Ascending aorta (tissue), 2 donors: ENCODE measurements at regions not wholly inside any gene's neighbourhood (a gene's known extent, or its start where the extent isn't known, plus 50 kb on each side); places are given as distances from the start of the nearest gene placed in this dataset.

ENCODE experiments used
- DNase-seq, 2 donors: peaks; one replicate each; pipeline ENCODE4 v3.0.0-alpha.2; 2019; ENCODE audit warnings: low spot score in 2 of 2
- H3K27ac ChIP-seq, 2 donors: fragments of 200-600 bp; sonication (generic); one replicate each; pipeline ENCODE4 v1.5.1; 2016 to 2017; ENCODE audit warnings: mild to moderate bottlenecking in 1 of 2
- H3K27me3 ChIP-seq: fragments of 200-600 bp; sonication (generic); one replicate; pipeline ENCODE4 v1.5.1; 2017
- H3K36me3 ChIP-seq, 2 donors: fragments of 200-600 bp; sonication (generic); one replicate each; pipeline ENCODE4 v1.5.1; 2016
- H3K4me1 ChIP-seq, 2 donors: fragments of 200-600 bp; sonication (generic); one replicate each; pipeline ENCODE4 v1.5.1; 2016 to 2017; ENCODE audit warnings: mild to moderate bottlenecking in 1 of 2
- H3K4me3 ChIP-seq, 2 donors: fragments of 200-600 bp; sonication (generic); one replicate each; pipeline ENCODE4 v1.5.1; 2016 to 2017; ENCODE audit warnings: mild to moderate bottlenecking in 1 of 2
- H3K9me3 ChIP-seq, 2 donors: fragments of 200-600 bp; sonication (generic); one replicate each; pipeline ENCODE4 v1.5.1; 2016
- intact Hi-C: fragments of 100-400 bp; cut with DNase I; formaldehyde crosslinking; loops from one replicate; pipeline ENCODE4 v1.15.1; 2023
- TF ChIP-seq, protein P1 (sequence below), 3 experiments: fragments of 200-600 bp in 2 of 3; fragments of 450-650 bp in 1 of 3; sonication (generic) in 2 of 3; IDR thresholded peaks; one replicate each; pipeline ENCODE4 v1.5.1; 2016 to 2019; ENCODE audit warnings: antibody characterized with exemption in 3 of 3, mild to moderate bottlenecking in 1 of 3, moderate library complexity in 1 of 3

DNA sequence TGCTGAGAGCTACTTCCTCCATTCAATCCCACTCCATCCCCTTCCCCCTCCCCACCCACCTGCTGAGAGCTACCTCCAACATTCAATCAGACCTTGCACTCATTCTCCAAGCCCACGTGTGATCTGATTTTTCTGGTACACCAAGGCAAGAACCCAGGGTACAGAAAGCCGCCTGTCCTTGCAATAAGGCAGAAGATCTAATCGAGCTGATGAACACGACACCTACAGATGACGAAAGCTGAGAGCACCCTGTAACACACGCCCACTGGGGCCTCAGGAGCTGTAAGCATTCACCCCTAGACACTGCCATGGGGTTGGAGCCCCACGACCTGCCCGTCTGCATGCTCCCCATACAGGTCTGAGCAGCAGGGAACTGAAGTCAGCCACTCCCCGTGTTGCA lies 58.3 kb downstream of the TRIML1 start:
- H3K9me3 ChIP-seq: no peaks in the 10 kb centered on the region
- peaks cover 0 to 4% of the 10 kb centered on the region in 2 donors for H3K4me1 ChIP-seq
- no peaks in the 10 kb centered on the region for H3K27me3 ChIP-seq
- no peak overlapping the region for H3K4me3 ChIP-seq
- H3K27ac ChIP-seq: no peak overlapping the region
- TF ChIP-seq, protein P1, sequence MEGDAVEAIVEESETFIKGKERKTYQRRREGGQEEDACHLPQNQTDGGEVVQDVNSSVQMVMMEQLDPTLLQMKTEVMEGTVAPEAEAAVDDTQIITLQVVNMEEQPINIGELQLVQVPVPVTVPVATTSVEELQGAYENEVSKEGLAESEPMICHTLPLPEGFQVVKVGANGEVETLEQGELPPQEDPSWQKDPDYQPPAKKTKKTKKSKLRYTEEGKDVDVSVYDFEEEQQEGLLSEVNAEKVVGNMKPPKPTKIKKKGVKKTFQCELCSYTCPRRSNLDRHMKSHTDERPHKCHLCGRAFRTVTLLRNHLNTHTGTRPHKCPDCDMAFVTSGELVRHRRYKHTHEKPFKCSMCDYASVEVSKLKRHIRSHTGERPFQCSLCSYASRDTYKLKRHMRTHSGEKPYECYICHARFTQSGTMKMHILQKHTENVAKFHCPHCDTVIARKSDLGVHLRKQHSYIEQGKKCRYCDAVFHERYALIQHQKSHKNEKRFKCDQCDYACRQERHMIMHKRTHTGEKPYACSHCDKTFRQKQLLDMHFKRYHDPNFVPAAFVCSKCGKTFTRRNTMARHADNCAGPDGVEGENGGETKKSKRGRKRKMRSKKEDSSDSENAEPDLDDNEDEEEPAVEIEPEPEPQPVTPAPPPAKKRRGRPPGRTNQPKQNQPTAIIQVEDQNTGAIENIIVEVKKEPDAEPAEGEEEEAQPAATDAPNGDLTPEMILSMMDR (IDR thresholded peaks at IDR 0.05): no peak
- no peak for DNase-seq
- intact Hi-C loops: loop anchor here (10.0 kb wide), 1 partner anchor 1473 kb away; the partner anchor contains the start of gene FAT1
- H3K36me3 ChIP-seq: no peaks in the 10 kb centered on the region

DNA sequence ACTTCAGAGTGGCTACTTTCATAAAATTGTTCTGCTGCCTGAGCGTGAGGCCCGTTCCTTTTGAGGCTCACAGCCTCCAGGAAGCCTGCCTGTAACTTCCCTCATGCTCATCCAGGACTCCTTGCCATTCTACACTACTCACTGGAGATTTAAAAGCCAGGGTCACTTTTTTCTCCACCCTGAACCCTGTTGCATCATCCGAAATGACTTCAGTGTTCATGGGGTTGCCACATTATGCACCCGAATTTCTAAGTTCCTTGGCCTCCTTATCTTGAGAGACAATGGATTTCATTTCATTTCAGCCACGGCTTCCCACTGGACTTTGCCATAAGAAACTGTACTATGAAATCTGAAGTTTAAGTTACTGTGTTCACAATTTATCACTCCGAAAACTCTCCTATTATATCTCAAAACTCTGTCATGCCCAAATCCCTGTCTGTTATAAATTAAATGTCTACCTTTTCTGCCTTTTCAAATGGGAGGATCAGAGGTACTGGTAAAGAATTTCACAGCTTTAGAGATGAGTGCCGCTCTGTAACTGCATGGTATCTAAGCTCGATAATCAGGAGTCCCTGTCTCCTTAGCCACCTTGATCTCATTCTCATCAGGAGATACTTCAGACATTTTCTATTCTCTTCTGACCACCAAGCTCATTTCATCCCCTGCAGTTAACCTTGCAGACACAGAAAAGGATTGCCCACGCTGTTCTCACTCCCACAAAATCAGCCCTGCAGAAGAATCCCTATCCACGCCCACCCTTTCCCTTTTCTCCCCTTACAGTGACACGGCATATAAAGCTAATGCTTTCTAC lies 59.9 kb downstream of the TRIML1 start:
- H3K4me1 ChIP-seq: peaks cover 0 to 4% of the 10 kb centered on the region in 2 donors
- TF ChIP-seq, protein P1 (IDR thresholded peaks at IDR 0.05): no peak
- no peaks in the 10 kb centered on the region for H3K9me3 ChIP-seq
- no peak overlapping the region for H3K4me3 ChIP-seq
- DNase-seq: no peak
- H3K27me3 ChIP-seq: no peaks in the 10 kb centered on the region
- no peak overlapping the region for H3K27ac ChIP-seq
- intact Hi-C loops: loop anchor here (10.0 kb wide), 1 partner anchor 1474 kb away; the partner anchor contains the start of gene FAT1
- H3K36me3 ChIP-seq: no peaks in the 10 kb centered on the region

DNA sequence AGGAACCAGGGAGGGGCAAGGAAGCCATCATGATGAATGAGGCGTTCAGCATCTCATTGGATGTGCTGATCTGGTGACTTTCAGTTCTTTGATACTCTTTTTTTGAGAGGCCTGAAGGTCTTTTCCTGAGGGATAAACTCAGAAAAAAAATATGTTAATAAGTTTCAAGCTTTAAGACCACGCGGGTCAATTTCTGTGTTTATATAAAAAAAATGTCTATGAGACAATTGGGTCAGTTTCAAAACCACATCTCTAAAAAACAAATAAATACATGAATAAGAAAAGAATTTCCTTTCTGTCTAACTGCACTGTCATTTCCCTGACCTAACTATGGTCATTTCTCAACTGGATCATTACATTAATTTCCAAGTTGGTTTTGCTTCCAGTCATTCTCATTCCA lies 62.6 kb downstream of the TRIML1 start:
- DNase-seq: no peak
- TF ChIP-seq, protein P1 (IDR thresholded peaks at IDR 0.05): no peak
- intact Hi-C loops: no loop called here
- Histone ChIP-seq H3K27me3 (no peaks in the 10 kb centered on the region), H3K9me3 (no peaks in the 10 kb centered on the region), H3K4me3 (no peak overlapping the region), H3K36me3 (no peaks in the 10 kb centered on the region), H3K4me1 (no peaks in the 10 kb centered on the region), H3K27ac (no peak overlapping the region)

DNA sequence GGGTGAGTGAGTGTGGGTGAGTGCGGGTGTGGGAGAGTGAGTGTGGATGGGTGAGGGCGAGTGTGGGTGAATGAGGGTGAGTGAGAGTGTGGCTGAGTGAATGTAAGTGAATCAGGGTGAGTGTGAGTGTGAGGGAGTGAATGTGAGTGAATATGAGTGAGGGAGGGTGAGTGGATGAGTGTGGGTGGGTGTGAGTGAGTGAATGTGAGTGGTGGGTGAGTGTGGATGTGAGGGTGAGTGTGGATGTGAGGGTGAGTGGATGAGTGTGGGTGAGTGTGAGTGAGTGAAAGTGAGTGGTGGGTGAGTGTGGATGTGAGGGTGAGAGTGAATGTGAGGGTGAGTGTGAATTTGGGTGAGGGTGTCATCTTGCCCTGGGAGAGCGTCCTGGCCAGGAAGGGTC lies 67.5 kb downstream of the TRIML1 start:
- Histone ChIP-seq H3K27me3 (no peaks in the 10 kb centered on the region), H3K9me3 (no peaks in the 10 kb centered on the region), H3K27ac (no peak overlapping the region), H3K4me3 (no peak overlapping the region), H3K4me1 (no peaks in the 10 kb centered on the region), H3K36me3 (no peaks in the 10 kb centered on the region)
- intact Hi-C loops: no loop called here
- TF ChIP-seq, protein P1 (IDR thresholded peaks at IDR 0.05): no peak
- DNase-seq: no peak

DNA sequence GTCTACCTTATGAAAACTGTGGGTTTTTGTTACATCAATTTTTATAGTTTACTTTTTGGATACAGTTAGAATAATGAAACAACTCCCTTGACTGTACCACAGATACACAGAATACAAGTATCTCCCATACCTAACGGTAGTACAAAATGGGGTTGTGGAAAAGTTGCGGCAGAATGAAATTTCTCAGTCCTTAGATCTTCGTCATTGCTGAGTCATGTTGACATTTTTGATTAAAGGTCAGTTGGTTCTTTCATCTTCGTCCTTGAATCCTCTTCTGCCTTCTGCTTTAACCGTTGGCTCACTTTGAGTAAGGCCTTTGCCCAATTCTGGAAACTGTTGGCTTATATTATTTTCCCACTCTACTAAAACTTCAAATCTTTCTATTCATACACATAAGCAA lies 75.6 kb downstream of the TRIML1 start:
- TF ChIP-seq, protein P1 (IDR thresholded peaks at IDR 0.05): no peak
- H3K4me3 ChIP-seq: no peak overlapping the region
- no peaks in the 10 kb centered on the region for H3K27me3 ChIP-seq
- peaks cover 0 to 3% of the 10 kb centered on the region in 2 donors for H3K9me3 ChIP-seq
- no peak for DNase-seq
- intact Hi-C loops: no loop called here
- H3K4me1 ChIP-seq: no peaks in the 10 kb centered on the region
- H3K27ac ChIP-seq: no peak overlapping the region
- H3K36me3 ChIP-seq: no peaks in the 10 kb centered on the region
